MG63 (cell line): ENCODE measurements at regions not wholly inside any gene's neighbourhood (a gene's known extent, or its start where the extent isn't known, plus 50 kb on each side); places are given as distances from the start of the nearest gene placed in this dataset.
A peak's percentile ranks its signal among the peaks of the same experiment; 100 is the strongest.
"Not testable (repeated sequence)": the region's sequence is repeated elsewhere in the genome, so short reads cannot be mapped to it uniquely, and the experiment has no call there.

Experiments
- DNase-seq: peaks from one replicate; pipeline ENCODE4 v3.0.0-alpha.2; 2020
- H3K27me3 ChIP-seq: fragments of 250-450 bp; sonication (Bioruptor Pico); 2 replicates; pipeline ENCODE4 v1.5.1; 2020; ENCODE audit warnings: mild to moderate bottlenecking, moderate library complexity
- H3K36me3 ChIP-seq: fragments of 250-450 bp; sonication (Bioruptor Pico); 2 replicates; pipeline ENCODE4 v1.5.1; 2020; ENCODE audit warnings: mild to moderate bottlenecking, moderate library complexity
- H3K4me3 ChIP-seq: fragments of 250-450 bp; sonication (Bioruptor Pico); 2 replicates; pipeline ENCODE4 v1.5.1; 2020; ENCODE audit warnings: mild to moderate bottlenecking, moderate library complexity
- H3K9me3 ChIP-seq: fragments of 250-450 bp; sonication (Bioruptor Pico); 2 replicates; pipeline ENCODE4 v1.5.1; 2020; ENCODE audit warnings: mild to moderate bottlenecking, moderate library complexity

- H3K9me3 ChIP-seq, H3K27me3 ChIP-seq, H3K36me3 ChIP-seq: not testable (repeated sequence)
- peak overlapping the region; percentile 68 for H3K4me3 ChIP-seq
- DNase-seq: peak; percentile 43
Measured at GRCh38 chr9:62798884-62799850, 1609.3 kb downstream of the SPATA31A7 start.

- H3K9me3 ChIP-seq, H3K36me3 ChIP-seq, H3K27me3 ChIP-seq: not testable (repeated sequence)
- peak overlapping the region; percentile 68 for H3K4me3 ChIP-seq
- peak; percentile 34 for DNase-seq
Measured at GRCh38 chr9:62799851-62800371, 1610.1 kb downstream of the SPATA31A7 start.

- not testable (repeated sequence) for H3K27me3 ChIP-seq, H3K9me3 ChIP-seq, H3K36me3 ChIP-seq
- peak overlapping the region; percentile 68 for H3K4me3 ChIP-seq
- peak; percentile 29 for DNase-seq
Measured at GRCh38 chr9:62800451-62801371, 1610.9 kb downstream of the SPATA31A7 start.

- H3K9me3 ChIP-seq, H3K36me3 ChIP-seq, H3K27me3 ChIP-seq: not testable (repeated sequence)
- peak overlapping the region; percentile 68 for H3K4me3 ChIP-seq
- DNase-seq: peak; percentile 47
Measured at GRCh38 chr9:62801372-62801811, 1611.6 kb downstream of the SPATA31A7 start.

GRCh38 chr9:62801961-62802718, 1612.3 kb downstream of the SPATA31A7 start:
- H3K36me3 ChIP-seq, H3K27me3 ChIP-seq, H3K9me3 ChIP-seq: not testable (repeated sequence)
- DNase-seq: peak; percentile 94
- peak overlapping the region; percentile 68 for H3K4me3 ChIP-seq

- DNase-seq, H3K27me3 ChIP-seq, H3K9me3 ChIP-seq, H3K36me3 ChIP-seq: not testable (repeated sequence)
- H3K4me3 ChIP-seq: peak overlapping the region; percentile 68
Measured at GRCh38 chr9:62802719-62803079, 1612.9 kb downstream of the SPATA31A7 start.

- DNase-seq, H3K36me3 ChIP-seq, H3K27me3 ChIP-seq, H3K9me3 ChIP-seq: not testable (repeated sequence)
- H3K4me3 ChIP-seq: peak overlapping the region; percentile 68
Measured at GRCh38 chr9:62803099-62803498, 1613.3 kb downstream of the SPATA31A7 start.

- H3K27me3 ChIP-seq, H3K36me3 ChIP-seq, DNase-seq, H3K9me3 ChIP-seq, H3K4me3 ChIP-seq: not testable (repeated sequence)
Measured at GRCh38 chr9:62804314-62804713, 1614.5 kb downstream of the SPATA31A7 start.

- DNase-seq, H3K27me3 ChIP-seq, H3K9me3 ChIP-seq, H3K4me3 ChIP-seq, H3K36me3 ChIP-seq: not testable (repeated sequence)
Measured at GRCh38 chr9:62807424-62807823, 1617.6 kb downstream of the SPATA31A7 start.

- not testable (repeated sequence) for DNase-seq, H3K4me3 ChIP-seq, H3K27me3 ChIP-seq, H3K9me3 ChIP-seq, H3K36me3 ChIP-seq
Measured at GRCh38 chr9:62808081-62808480, 1618.2 kb downstream of the SPATA31A7 start.

- H3K36me3 ChIP-seq, H3K27me3 ChIP-seq, H3K9me3 ChIP-seq, DNase-seq, H3K4me3 ChIP-seq: not testable (repeated sequence)
Measured at GRCh38 chr9:62810318-62810717, 1620.5 kb downstream of the SPATA31A7 start.

- H3K9me3 ChIP-seq, H3K4me3 ChIP-seq, H3K36me3 ChIP-seq, DNase-seq, H3K27me3 ChIP-seq: not testable (repeated sequence)
Measured at GRCh38 chr9:62810811-62811315, 1621.0 kb downstream of the SPATA31A7 start.

- H3K27me3 ChIP-seq, H3K36me3 ChIP-seq, H3K9me3 ChIP-seq, H3K4me3 ChIP-seq, DNase-seq: not testable (repeated sequence)
Measured at GRCh38 chr9:62815436-62815835, 1625.6 kb downstream of the SPATA31A7 start.

GRCh38 chr9:62816331-62816730, 1626.5 kb downstream of the SPATA31A7 start:
- H3K36me3 ChIP-seq, DNase-seq, H3K27me3 ChIP-seq, H3K9me3 ChIP-seq, H3K4me3 ChIP-seq: not testable (repeated sequence)

GRCh38 chr9:62817214-62817613, 1627.4 kb downstream of the SPATA31A7 start:
- H3K4me3 ChIP-seq, H3K36me3 ChIP-seq, H3K27me3 ChIP-seq, DNase-seq, H3K9me3 ChIP-seq: not testable (repeated sequence)

GRCh38 chr9:62822185-62822584, 1632.3 kb downstream of the SPATA31A7 start:
- H3K4me3 ChIP-seq, DNase-seq, H3K27me3 ChIP-seq, H3K36me3 ChIP-seq, H3K9me3 ChIP-seq: not testable (repeated sequence)
